NCI-H510A (cell line): ENCODE measurements at regions not wholly inside any gene's neighbourhood (a gene's known extent, or its start where the extent isn't known, plus 50 kb on each side); places are given as distances from the start of the nearest gene placed in this dataset.

Experiments used
- DNase-seq: peaks from one replicate; lab custom pipeline; 2025; lab: John Stamatoyannopoulos, UW

GRCh38 chr15:87354661-87355410 is 901.7 kb downstream of the NTRK3 start:
- DNase-seq, result no peak

GRCh38 chr15:87349181-87349580 is 907.4 kb downstream of the NTRK3 start:
- no peak for DNase-seq

GRCh38 chr15:87348746-87349145 is 907.8 kb downstream of the NTRK3 start:
- DNase-seq, result no peak

- no peak for DNase-seq
Measured at GRCh38 chr15:87347806-87348515, 908.6 kb downstream of the NTRK3 start.

- DNase-seq, result no peak
Measured at GRCh38 chr15:87345961-87346360, 910.6 kb downstream of the NTRK3 start.

- DNase-seq, result no peak
Measured at GRCh38 chr15:87343966-87344365, 912.6 kb downstream of the NTRK3 start.

- DNase-seq, result no peak
Measured at GRCh38 chr15:87340370-87340769, 916.2 kb downstream of the NTRK3 start.

- no peak for DNase-seq
Measured at GRCh38 chr15:87326269-87326668, 930.3 kb downstream of the NTRK3 start.

- DNase-seq, result no peak
Measured at GRCh38 chr15:87322870-87323269, 933.7 kb downstream of the NTRK3 start.

GRCh38 chr15:87322265-87322664 is 934.3 kb downstream of the NTRK3 start:
- no peak for DNase-seq

GRCh38 chr15:87317900-87318299 is 938.6 kb downstream of the NTRK3 start:
- DNase-seq, result no peak

GRCh38 chr15:87312221-87312620 is 944.3 kb downstream of the NTRK3 start:
- DNase-seq, result no peak

- DNase-seq, result no peak
Measured at GRCh38 chr15:87300146-87300545, 956.4 kb downstream of the NTRK3 start.

GRCh38 chr15:87294854-87295253 is 961.7 kb downstream of the NTRK3 start:
- no peak for DNase-seq

GRCh38 chr15:87293031-87293430 is 963.5 kb downstream of the NTRK3 start:
- DNase-seq, result no peak

GRCh38 chr15:87287156-87287555 is 969.4 kb downstream of the NTRK3 start:
- no peak for DNase-seq

- no peak for DNase-seq
Measured at GRCh38 chr15:87269566-87269965, 987.0 kb downstream of the NTRK3 start.

GRCh38 chr15:87268675-87269074 is 987.9 kb downstream of the NTRK3 start:
- DNase-seq, result no peak

- DNase-seq, result no peak
Measured at GRCh38 chr15:87267798-87268197, 988.7 kb downstream of the NTRK3 start.

GRCh38 chr15:87263871-87264270 is 992.7 kb downstream of the NTRK3 start:
- no peak for DNase-seq

GRCh38 chr15:87263296-87263695 is 993.2 kb downstream of the NTRK3 start:
- no peak for DNase-seq

- DNase-seq, result no peak
Measured at GRCh38 chr15:87245592-87245991, 1010.9 kb downstream of the NTRK3 start.

- DNase-seq, result no peak
Measured at GRCh38 chr15:87243474-87243873, 1013.1 kb downstream of the NTRK3 start.
